Bronchial epithelial cell (primary cell): ENCODE measurements at regions not wholly inside any gene's neighbourhood (a gene's known extent, or its start where the extent isn't known, plus 50 kb on each side); places are given as distances from the start of the nearest gene placed in this dataset.

Source experiments
- DNase-seq: peaks from one replicate; pipeline ENCODE4 v3.0.0-alpha.2; 2010; ENCODE audit warnings: low read depth
- FAIRE-seq: peaks from 2 replicates; lab custom pipeline; 2011; peaks lifted over from hg19 to GRCh38; lab: Jason Lieb, UNC
- H3K27me3 ChIP-seq: 2 replicates; pipeline ENCODE4 v1.5.1; 2011; ENCODE audit warnings: low read length; ENCODE audit not compliant: control insufficient read depth, insufficient read depth
- H3K36me3 ChIP-seq: 2 replicates; pipeline ENCODE4 v1.5.1; 2011; ENCODE audit warnings: low read length; ENCODE audit not compliant: control insufficient read depth, insufficient read depth
- H3K4me3 ChIP-seq: 2 replicates; pipeline ENCODE4 v1.5.1; 2011; ENCODE audit warnings: mild to moderate bottlenecking, low read depth, low read length, control low read depth
- TF ChIP-seq, protein P1 (sequence below): IDR thresholded peaks from 2 replicates; pipeline ENCODE4 v1.5.1; 2011; ENCODE audit warnings: mild to moderate bottlenecking, moderate library complexity, low read length, control low read depth, inconsistent platforms; ENCODE audit not compliant: insufficient read depth, severe bottlenecking

- Histone ChIP-seq H3K36me3 (no peaks in the 10 kb centered on the region), H3K4me3 (no peak overlapping the region), H3K27me3 (no peaks in the 10 kb centered on the region)
- TF ChIP-seq, protein P1, sequence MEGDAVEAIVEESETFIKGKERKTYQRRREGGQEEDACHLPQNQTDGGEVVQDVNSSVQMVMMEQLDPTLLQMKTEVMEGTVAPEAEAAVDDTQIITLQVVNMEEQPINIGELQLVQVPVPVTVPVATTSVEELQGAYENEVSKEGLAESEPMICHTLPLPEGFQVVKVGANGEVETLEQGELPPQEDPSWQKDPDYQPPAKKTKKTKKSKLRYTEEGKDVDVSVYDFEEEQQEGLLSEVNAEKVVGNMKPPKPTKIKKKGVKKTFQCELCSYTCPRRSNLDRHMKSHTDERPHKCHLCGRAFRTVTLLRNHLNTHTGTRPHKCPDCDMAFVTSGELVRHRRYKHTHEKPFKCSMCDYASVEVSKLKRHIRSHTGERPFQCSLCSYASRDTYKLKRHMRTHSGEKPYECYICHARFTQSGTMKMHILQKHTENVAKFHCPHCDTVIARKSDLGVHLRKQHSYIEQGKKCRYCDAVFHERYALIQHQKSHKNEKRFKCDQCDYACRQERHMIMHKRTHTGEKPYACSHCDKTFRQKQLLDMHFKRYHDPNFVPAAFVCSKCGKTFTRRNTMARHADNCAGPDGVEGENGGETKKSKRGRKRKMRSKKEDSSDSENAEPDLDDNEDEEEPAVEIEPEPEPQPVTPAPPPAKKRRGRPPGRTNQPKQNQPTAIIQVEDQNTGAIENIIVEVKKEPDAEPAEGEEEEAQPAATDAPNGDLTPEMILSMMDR = no peak
- DNase-seq (no peak), FAIRE-seq (no peak)
Measured at GRCh38 chr15:97346221-97346620, 614.3 kb upstream of the ARRDC4 start.

DNA sequence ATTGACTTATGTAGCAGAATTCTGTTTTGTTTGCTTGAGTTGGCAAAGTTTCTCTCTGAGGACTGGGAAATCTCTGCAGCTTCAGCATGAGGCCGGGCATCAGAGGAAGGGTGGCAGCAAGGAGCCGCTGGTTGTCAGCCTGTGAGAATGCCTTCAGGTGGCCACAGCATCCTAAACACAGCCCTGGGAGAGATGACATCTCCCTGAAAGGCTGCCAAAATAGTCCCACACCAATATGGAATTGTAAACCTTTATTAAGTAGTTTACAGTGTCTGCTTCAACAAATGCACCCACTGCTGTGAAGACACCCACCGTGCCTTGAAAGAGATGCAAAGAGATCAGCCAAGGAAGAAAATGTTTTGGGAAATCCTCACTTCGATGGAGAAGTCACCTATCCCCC lies 609.7 kb upstream of the ARRDC4 start:
- TF ChIP-seq, protein P1 = no peak
- Histone ChIP-seq H3K27me3 (no peaks in the 10 kb centered on the region), H3K4me3 (no peak overlapping the region), H3K36me3 (no peaks in the 10 kb centered on the region)
- no peak for DNase-seq
- FAIRE-seq = no peak

DNA sequence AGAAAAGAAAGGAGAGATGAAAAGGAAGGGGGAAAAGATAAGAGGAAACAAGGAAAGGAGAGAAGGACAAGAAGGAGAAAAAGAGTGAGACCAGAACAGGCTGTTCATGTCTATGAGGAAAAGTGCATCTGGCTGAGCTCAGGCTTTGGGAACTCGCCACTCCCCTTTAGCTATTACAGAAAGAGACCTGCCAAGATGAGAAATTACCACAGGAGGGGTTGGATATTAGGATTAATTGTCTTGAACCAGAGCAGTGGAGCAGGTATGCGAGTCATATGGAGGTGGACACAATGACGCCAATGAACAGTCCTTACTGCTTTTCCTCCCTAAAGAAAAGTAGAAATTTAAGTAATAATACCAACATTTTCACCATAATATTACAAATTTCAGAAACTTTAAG lies 577.0 kb upstream of the ARRDC4 start:
- DNase-seq (no peak), FAIRE-seq (no peak)
- TF ChIP-seq, protein P1 = no peak
- Histone ChIP-seq H3K27me3 (no peaks in the 10 kb centered on the region), H3K4me3 (no peak overlapping the region), H3K36me3 (no peaks in the 10 kb centered on the region)

- H3K36me3 ChIP-seq = no peaks in the 10 kb centered on the region
- no peak overlapping the region for H3K4me3 ChIP-seq
- no peaks in the 10 kb centered on the region for H3K27me3 ChIP-seq
- FAIRE-seq (no peak), DNase-seq (no peak)
- TF ChIP-seq, protein P1 = no peak
Measured at GRCh38 chr15:97386940-97387339, 573.6 kb upstream of the ARRDC4 start.

GRCh38 chr15:97401195-97401594 lies 559.3 kb upstream of the ARRDC4 start:
- Histone ChIP-seq H3K36me3 (no peaks in the 10 kb centered on the region), H3K4me3 (no peak overlapping the region), H3K27me3 (no peaks in the 10 kb centered on the region)
- DNase-seq (no peak), FAIRE-seq (no peak)
- TF ChIP-seq, protein P1 = no peak

DNA sequence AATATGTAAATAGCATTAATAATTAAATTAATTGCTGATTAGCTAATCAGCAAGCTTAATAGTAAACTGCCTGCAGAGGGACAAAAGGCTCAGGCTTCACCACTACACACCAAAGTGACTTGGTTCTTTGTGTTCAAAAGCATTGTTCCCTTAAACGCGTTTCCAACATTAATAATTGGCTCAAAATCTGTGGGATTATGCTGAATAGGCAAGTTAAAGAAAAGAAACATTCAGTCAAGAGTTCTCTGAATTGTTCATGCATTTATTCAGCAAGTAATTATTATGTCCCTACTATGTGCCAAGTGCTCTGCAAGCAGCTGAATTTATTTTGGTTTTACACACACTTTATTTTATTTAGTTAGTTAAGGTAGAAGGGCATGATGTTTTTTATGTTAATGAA lies 558.5 kb upstream of the ARRDC4 start:
- DNase-seq (no peak), FAIRE-seq (no peak)
- Histone ChIP-seq H3K36me3 (no peaks in the 10 kb centered on the region), H3K4me3 (no peak overlapping the region), H3K27me3 (no peaks in the 10 kb centered on the region)
- TF ChIP-seq, protein P1 = no peak
